GM19043 (cell line): ENCODE measurements at regions not wholly inside any gene's neighbourhood (a gene's known extent, or its start where the extent isn't known, plus 50 kb on each side); places are given as distances from the start of the nearest gene placed in this dataset.
"Not testable (repeated sequence)": the region's sequence is repeated elsewhere in the genome, so short reads cannot be mapped to it uniquely, and the experiment has no call there.

Experiments used
- ATAC-seq: cut with Tn5 transposase; IDR thresholded peaks from one replicate; pipeline ENCODE4 v1.9.1; 2021; ENCODE audit warnings: low read depth; ENCODE audit not compliant: unreplicated experiment

- ATAC-seq = not testable (repeated sequence)
Measured at GRCh38 chr7:32765649-32766251, 125.8 kb downstream of the KBTBD2 start.

DNA sequence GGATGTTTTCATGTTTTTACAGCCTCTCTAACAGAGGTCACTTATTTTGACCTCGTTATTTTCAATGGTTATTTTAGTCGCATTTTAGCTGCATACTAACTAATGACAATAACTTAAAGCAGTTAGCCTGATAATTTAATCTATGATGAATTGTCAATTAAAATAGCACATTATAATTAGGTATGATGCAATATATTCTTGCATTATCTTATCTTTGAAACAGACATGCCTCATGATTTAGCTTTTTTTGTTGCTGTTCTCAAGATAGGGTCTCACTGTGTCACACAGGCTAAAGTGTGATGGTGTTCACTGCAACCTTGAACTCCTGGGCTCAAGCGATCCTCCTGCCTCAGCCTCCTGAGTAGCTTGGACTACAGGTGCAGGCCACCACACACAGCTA is 126.4 kb downstream of the KBTBD2 start:
- ATAC-seq = no peak

- ATAC-seq = no peak
Measured at GRCh38 chr7:32762925-32763293, 128.7 kb downstream of the KBTBD2 start.

DNA sequence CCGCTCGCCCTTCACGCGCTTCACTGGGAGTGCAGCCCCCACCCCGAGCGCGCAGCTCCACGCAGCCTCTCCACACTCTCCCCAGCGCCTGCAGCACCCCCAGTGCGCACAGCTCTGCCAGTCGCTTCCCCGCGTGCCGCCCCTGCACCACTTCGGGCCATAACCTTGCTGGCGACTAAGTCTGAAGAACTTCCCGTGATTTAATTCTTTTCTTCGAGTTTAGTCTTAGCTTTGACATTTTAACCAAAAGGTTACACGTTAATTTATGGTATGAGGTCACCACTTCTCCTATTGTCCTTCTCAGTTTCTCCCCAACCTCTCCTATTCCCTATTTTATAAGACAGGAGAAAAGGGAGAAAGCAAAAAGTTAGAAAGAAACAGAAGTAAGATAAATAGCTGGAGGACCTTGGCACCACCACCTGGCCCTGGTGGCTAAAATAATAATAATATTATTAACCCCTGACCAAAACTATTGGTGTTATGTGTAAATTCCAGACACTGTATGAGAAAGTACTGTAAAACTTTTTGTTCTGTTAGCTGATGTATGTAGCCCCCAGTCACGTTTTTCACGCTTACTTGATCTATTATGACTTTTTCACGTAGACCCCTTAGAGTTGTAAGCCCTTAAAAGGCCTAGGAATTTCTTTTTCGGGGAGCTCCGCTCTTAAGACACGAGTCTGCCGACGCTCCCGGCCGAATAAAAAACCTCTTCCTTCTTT is 129.2 kb downstream of the KBTBD2 start:
- ATAC-seq = not testable (repeated sequence)

DNA sequence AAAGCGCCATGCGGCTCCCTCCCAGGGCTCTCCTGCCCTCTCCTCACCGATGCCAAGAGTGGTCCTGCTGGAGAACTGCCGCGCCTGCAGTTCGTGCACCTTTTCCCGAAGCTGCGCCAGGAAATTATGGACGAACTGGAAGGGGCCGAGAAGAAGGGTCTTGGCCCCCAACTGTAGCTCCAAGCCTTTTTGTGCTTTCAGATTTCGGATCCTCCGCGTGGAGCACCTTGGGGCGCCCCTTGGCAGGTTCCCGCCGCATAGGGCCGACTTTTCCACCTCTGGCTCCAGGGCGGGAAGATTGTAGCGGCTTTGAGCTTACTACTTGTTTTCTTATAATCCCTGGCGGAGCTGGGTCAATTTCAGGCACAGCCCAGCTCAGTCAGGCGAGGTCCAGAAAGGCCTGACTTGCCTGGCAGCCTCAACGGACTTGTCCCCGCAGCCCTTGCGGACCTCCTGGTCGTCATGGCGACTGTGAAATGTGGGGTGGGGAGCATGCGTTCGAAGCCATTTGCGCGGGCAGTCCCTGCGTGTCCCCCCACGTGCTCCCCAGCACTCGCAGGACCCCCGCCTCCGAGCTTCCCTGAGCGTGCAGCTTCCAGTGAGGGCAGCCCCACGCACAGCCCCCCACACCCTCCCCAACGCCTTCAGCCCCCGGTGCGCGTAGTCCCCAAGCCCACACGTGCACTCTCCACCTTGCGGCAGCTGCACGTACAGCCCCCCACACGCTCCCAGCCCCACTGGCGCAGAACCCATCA is 129.9 kb downstream of the KBTBD2 start:
- no peak for ATAC-seq

GRCh38 chr7:32760755-32761154 is 130.8 kb downstream of the KBTBD2 start:
- ATAC-seq = not testable (repeated sequence)

GRCh38 chr7:32759859-32760258 is 131.7 kb downstream of the KBTBD2 start:
- ATAC-seq = not testable (repeated sequence)

DNA sequence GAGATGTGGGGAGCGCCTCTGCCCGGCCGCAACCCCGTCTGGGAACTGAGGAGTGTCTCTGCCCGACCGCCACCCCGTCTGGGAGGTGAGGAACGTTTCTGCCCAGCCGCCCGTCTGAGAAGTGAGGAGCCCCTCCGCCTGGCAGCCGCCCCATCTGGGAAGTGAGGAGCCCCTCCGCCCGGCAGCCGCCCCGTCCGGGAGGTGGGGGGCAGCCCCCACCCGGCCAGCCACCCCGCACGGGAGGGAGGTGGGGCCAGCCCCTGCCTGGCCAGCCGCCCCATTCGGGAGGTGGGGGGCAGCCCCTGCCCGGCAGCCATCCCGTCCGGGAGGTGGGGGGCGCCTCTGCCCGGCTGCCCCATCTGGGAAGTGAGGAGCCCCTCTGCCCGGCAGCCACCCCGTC is 137.7 kb downstream of the KBTBD2 start:
- not testable (repeated sequence) for ATAC-seq

- ATAC-seq = not testable (repeated sequence)
Measured at GRCh38 chr7:32748337-32748736, 143.2 kb downstream of the KBTBD2 start.

DNA sequence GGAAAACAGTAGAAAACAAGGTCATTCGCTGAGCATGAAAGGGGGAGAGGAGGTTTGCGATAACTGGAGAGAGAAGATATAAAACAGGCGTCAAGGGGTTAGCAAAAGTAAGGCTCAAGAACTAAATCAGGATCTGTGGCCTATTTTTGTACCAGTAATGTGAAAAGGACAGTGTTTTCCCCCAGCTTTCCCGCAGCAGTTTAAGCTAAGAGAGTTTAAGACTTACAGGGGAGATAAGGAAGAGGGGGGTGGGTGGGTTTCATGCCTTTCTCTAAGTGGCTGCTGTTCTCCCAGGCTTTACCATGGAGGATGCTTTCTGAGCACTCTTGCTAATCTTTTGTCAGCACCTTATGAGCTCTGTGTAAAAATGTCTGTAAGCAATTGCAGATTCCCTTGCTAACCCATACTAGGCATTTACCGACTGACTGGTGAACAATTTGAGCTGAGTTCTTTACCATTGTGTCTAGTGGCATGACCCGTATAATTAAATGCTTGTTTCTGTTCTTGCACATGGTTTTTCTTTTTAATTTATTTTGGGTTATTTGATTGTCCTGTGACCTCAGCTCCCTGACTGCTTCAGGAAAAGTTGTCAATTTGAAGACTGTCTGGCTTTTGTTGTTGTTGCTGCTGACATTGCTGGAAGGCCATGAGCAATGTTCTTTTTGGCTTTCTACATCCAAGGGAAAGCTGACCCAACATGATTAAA is 144.0 kb downstream of the KBTBD2 start:
- not testable (repeated sequence) for ATAC-seq

GRCh38 chr7:32741853-32742476 is 149.6 kb downstream of the KBTBD2 start:
- ATAC-seq = not testable (repeated sequence)

DNA sequence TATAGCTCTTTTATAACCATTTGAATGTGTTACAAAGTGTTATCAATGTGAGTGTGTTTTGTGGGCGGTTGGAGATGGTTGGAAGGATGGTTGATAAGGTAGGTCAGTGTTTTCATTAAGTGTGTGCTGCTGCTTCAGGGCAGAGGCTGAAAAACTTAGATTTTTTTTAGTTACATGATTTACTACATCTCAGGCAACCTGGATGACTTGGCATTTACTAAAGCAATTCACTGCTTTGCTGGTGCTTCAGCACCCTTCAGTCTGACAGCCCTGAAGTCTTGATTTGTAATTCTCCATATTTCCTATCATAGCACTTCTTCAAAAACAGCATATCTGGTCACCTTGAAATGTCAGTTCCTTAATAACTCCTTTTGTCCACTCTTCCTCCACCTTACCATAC is 151.8 kb downstream of the KBTBD2 start:
- ATAC-seq = not testable (repeated sequence)

DNA sequence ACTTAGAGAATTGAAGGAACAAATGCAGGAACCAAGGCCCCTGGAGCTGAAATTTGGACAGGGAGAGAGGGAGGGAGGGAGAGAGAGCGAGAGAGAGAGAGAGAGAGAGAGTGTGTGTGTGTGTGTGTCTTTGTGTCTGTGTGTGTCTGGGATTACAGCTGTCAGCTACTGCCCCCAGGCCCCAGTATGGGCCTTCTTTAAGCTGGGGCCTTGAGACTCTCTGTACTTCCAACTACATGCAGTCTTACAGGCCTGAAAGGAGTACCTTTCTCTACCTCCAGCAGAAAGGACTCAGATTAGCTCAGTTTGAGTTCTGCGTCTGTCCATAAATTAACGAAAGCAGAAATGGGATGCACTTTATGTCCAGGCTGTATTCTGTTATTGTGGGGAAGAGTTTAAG is 153.2 kb downstream of the KBTBD2 start:
- ATAC-seq = not testable (repeated sequence)

- not testable (repeated sequence) for ATAC-seq
Measured at GRCh38 chr7:32732767-32733166, 158.8 kb downstream of the KBTBD2 start.

- not testable (repeated sequence) for ATAC-seq
Measured at GRCh38 chr7:32729335-32729675, 162.3 kb downstream of the KBTBD2 start.

DNA sequence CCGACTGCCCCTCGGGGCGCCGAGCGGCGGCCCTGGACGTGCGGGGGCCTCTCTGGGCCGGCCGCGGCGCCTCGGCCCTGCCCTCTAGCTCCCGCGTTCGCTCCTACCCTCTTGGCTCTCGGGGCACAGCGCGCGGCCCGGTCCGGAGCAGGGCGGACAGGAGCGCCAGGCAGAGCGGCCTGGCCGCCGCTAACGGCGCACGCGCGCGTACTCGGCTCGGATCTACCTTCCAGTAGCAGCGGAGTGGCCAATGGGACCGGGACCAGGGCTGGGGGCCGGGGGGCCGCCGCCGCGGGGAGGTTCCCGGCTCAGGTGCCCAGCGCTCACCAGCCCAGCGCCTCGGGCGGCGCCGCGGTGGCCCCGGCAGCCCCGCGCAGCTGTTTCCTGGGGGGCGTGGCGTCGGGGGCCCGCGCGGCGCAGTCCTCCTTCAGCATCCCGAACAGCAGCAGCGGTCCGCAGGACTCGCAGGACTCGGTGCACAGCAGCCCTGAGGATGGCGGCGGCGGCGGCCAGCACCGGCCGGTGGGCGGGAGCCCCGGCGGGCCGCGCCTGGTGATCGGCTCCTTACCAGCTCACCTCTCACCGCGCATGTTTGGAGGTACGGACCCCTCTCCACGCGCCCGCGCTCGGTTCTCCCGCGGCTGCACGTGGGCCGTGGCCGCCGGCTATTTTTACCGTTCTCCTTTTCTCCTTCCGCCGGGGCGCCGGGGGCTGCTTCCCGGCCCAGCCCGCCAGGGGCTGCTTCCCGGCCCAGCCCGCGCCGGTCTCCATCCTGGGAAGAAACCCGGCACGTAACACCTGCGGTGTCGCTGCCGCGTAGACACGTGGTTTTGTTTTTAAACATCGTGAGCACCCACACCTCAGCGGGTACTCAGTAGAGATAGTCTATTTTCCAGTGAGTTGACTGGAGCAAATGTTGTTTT is 162.9 kb downstream of the KBTBD2 start:
- ATAC-seq = peak; percentile 59

- peak; percentile 56 for ATAC-seq
Measured at GRCh38 chr7:32727483-32728411, 163.8 kb downstream of the KBTBD2 start.

- ATAC-seq = not testable (repeated sequence)
Measured at GRCh38 chr7:32722837-32723236, 168.7 kb downstream of the KBTBD2 start.
